ENCODE measurements at regions not wholly inside any gene's neighbourhood (a gene's known extent, or its start where the extent isn't known, plus 50 kb on each side); places are given as distances from the start of the nearest gene placed in this dataset.

- no peak for TF ChIP-seq CTCF (conservative IDR thresholded peaks at IDR 0.05; ENCODE audit: low read depth)
- POLR2A ChIA-PET (ENCODE audit: low non-redundant PET): no interaction called here
- DNase-seq (ENCODE audit: low spot score): no peak
- H3K27ac ChIP-seq: no peak overlapping the region
- CTCF ChIA-PET: no interaction called here
These were observed 650.8 kb downstream of the SEMA5A start for GRCh38 chr5:8895062-8895461.

GRCh38 chr5:8895599-8895998 lies 650.3 kb downstream of the SEMA5A start:
- ChIA-PET POLR2A (ENCODE audit: low non-redundant PET) (no interaction called here), CTCF (no interaction called here)
- no peak for DNase-seq (ENCODE audit: low spot score)
- H3K27ac ChIP-seq: no peak overlapping the region
- TF ChIP-seq CTCF (conservative IDR thresholded peaks at IDR 0.05; ENCODE audit: low read depth): no peak

GRCh38 chr5:8897316-8897715 lies 648.6 kb downstream of the SEMA5A start:
- ChIA-PET POLR2A (ENCODE audit: low non-redundant PET) (no interaction called here), CTCF (no interaction called here)

GRCh38 chr5:8905021-8905420 lies 640.9 kb downstream of the SEMA5A start:
- peak; percentile 52 for DNase-seq (ENCODE audit: low spot score)
- ChIA-PET CTCF (no interaction called here), POLR2A (ENCODE audit: low non-redundant PET) (no interaction called here)
- no peak for TF ChIP-seq CTCF (conservative IDR thresholded peaks at IDR 0.05; ENCODE audit: low read depth)
- no peak overlapping the region for H3K27ac ChIP-seq

More at GRCh38 chr5:8897316-8897715, 648.6 kb downstream of the SEMA5A start:
- no peak for DNase-seq (ENCODE audit: low spot score)
- no peak for TF ChIP-seq CTCF (conservative IDR thresholded peaks at IDR 0.05; ENCODE audit: low read depth)
- H3K27ac ChIP-seq: no peak overlapping the region

- ChIA-PET POLR2A (ENCODE audit: low non-redundant PET) (no interaction called here), CTCF (interaction anchor here (0.5 to 0.7 kb wide), 5 partner anchors 16 to 960 kb away, joined by 3 to 4 read pairs (median 3); no protein-coding TSS in a partner anchor)
- peak; percentile 85 for DNase-seq (ENCODE audit: low spot score)
These were observed 639.4 kb downstream of the SEMA5A start for GRCh38 chr5:8906303-8906967.

GRCh38 chr5:8907168-8907868 lies 638.6 kb downstream of the SEMA5A start:
- peak overlapping the region; percentile 89 for H3K27ac ChIP-seq
- DNase-seq (ENCODE audit: low spot score): peak; percentile 79
- no peak for TF ChIP-seq CTCF (conservative IDR thresholded peaks at IDR 0.05; ENCODE audit: low read depth)
- ChIA-PET POLR2A (ENCODE audit: low non-redundant PET) (no interaction called here), CTCF (interaction anchor here (0.5 to 1.1 kb wide), 7 partner anchors 13 to 1103 kb away, joined by 3 to 5 read pairs (median 3); no protein-coding TSS in a partner anchor)

More at GRCh38 chr5:8906303-8906967, 639.4 kb downstream of the SEMA5A start:
- H3K27ac ChIP-seq: peak overlapping the region; percentile 90
- TF ChIP-seq CTCF (conservative IDR thresholded peaks at IDR 0.05; ENCODE audit: low read depth): no peak
